Suppressor macrophage (primary cell): ENCODE measurements at regions not wholly inside any gene's neighbourhood (a gene's known extent, or its start where the extent isn't known, plus 50 kb on each side); places are given as distances from the start of the nearest gene placed in this dataset.
"Not testable (repeated sequence)": the region's sequence is repeated elsewhere in the genome, so short reads cannot be mapped to it uniquely, and the experiment has no call there.

Experiments used
- DNase-seq, 4 experiments: peaks; one replicate each; pipeline ENCODE4 v3.0.0-alpha.2; 2020 to 2022

- DNase-seq, result no peak
Measured at GRCh38 chr2:190150413-190150812, 87.9 kb upstream of the MSTN start.

- no peak for DNase-seq
Measured at GRCh38 chr2:190149908-190150307, 87.4 kb upstream of the MSTN start.

- DNase-seq, result no peak
Measured at GRCh38 chr2:190149200-190149599, 86.7 kb upstream of the MSTN start.

- not testable (repeated sequence) for DNase-seq
Measured at GRCh38 chr2:190146109-190146508, 83.6 kb upstream of the MSTN start.

GRCh38 chr2:190140474-190140873 is 77.9 kb upstream of the MSTN start:
- DNase-seq, result not testable (repeated sequence)

- no peak for DNase-seq
Measured at GRCh38 chr2:190139371-190139770, 76.8 kb upstream of the MSTN start.

GRCh38 chr2:190138032-190138431 is 75.5 kb upstream of the MSTN start:
- DNase-seq, result no peak

GRCh38 chr2:190137561-190137960 is 75.0 kb upstream of the MSTN start:
- DNase-seq, result no peak

- no peak for DNase-seq
Measured at GRCh38 chr2:190136825-190137224, 74.3 kb upstream of the MSTN start.

- no peak for DNase-seq
Measured at GRCh38 chr2:190136259-190136658, 73.7 kb upstream of the MSTN start.

GRCh38 chr2:190129421-190130199 is 67.1 kb upstream of the MSTN start:
- DNase-seq, result no peak

GRCh38 chr2:190127651-190128050 is 65.1 kb upstream of the MSTN start:
- DNase-seq, result no peak

GRCh38 chr2:190126798-190127197 is 64.3 kb upstream of the MSTN start:
- no peak for DNase-seq

- DNase-seq, result no peak
Measured at GRCh38 chr2:190123956-190124355, 61.4 kb upstream of the MSTN start.

- peak; percentile 3 to 36 (median 26) for DNase-seq
Measured at GRCh38 chr2:190121971-190122370, 59.4 kb upstream of the MSTN start.

GRCh38 chr2:190121305-190121704 is 58.8 kb upstream of the MSTN start:
- DNase-seq, result no peak

GRCh38 chr2:190119923-190120590 is 57.5 kb upstream of the MSTN start:
- no peak for DNase-seq

- DNase-seq, result peak in 2 of 4 experiments; percentile 5 to 32
Measured at GRCh38 chr2:190119257-190119656, 56.7 kb upstream of the MSTN start.

- DNase-seq, result no peak
Measured at GRCh38 chr2:190117305-190117704, 54.8 kb upstream of the MSTN start.

GRCh38 chr2:190113000-190113399 is 50.5 kb upstream of the MSTN start:
- DNase-seq, result no peak
